KMS-11 (cell line): ENCODE measurements at regions not wholly inside any gene's neighbourhood (a gene's known extent, or its start where the extent isn't known, plus 50 kb on each side); places are given as distances from the start of the nearest gene placed in this dataset.

ENCODE experiments used
- H2AFZ ChIP-seq: fragments of 200-600 bp; sonication (generic); 2 replicates; pipeline ENCODE4 v1.6.1; 2016; ENCODE audit warnings: antibody characterized with exemption, mixed run types, low read depth
- H3K27ac ChIP-seq: fragments of 200-600 bp; sonication (generic); 2 replicates; pipeline ENCODE4 v1.6.1; 2016; ENCODE audit warnings: mild to moderate bottlenecking, mixed run types
- H3K27me3 ChIP-seq: fragments of 200-600 bp; sonication (generic); 2 replicates; pipeline ENCODE4 v1.6.1; 2017; ENCODE audit warnings: mild to moderate bottlenecking, low read depth, mixed run types, moderate library complexity; ENCODE audit not compliant: insufficient read depth
- H3K36me3 ChIP-seq: fragments of 200-600 bp; sonication (generic); 2 replicates; pipeline ENCODE4 v1.6.1; 2017; ENCODE audit warnings: mild to moderate bottlenecking, mixed run types; ENCODE audit not compliant: insufficient read depth
- H3K4me1 ChIP-seq: fragments of 200-600 bp; sonication (generic); 2 replicates; pipeline ENCODE4 v1.6.1; 2016; ENCODE audit warnings: mild to moderate bottlenecking, low read depth, mixed run types; ENCODE audit not compliant: poor library complexity, severe bottlenecking
- H3K4me2 ChIP-seq: fragments of 200-600 bp; sonication (generic); 2 replicates; pipeline ENCODE4 v1.7.0; 2016; ENCODE audit warnings: mild to moderate bottlenecking, mixed run types
- H3K4me3 ChIP-seq: fragments of 200-600 bp; sonication (generic); IDR thresholded peaks from 2 replicates; pipeline ENCODE4 v1.6.1; 2017; ENCODE audit warnings: low read depth, low read length, mixed read lengths; ENCODE audit not compliant: insufficient read depth
- H3K79me2 ChIP-seq: fragments of 200-600 bp; sonication (generic); 2 replicates; pipeline ENCODE4 v1.6.1; 2016; ENCODE audit warnings: low read depth, mixed run types; ENCODE audit not compliant: insufficient read depth
- H3K9ac ChIP-seq: fragments of 200-600 bp; sonication (generic); 2 replicates; pipeline ENCODE4 v1.6.1; 2016; ENCODE audit warnings: mild to moderate bottlenecking, mixed run types
- H4K20me1 ChIP-seq: fragments of 200-600 bp; sonication (generic); 2 replicates; pipeline ENCODE4 v1.6.1; 2016; ENCODE audit warnings: mild to moderate bottlenecking, mixed run types; ENCODE audit not compliant: insufficient read depth
- CTCF ChIP-seq: fragments of 200-600 bp; sonication (generic); conservative IDR thresholded peaks from 2 replicates; pipeline ENCODE4 v1.6.1; 2017; ENCODE audit warnings: low read depth, mild to moderate bottlenecking, antibody characterized with exemption, low read length, moderate library complexity, mixed read lengths

GRCh38 chr2:114089636-114090319 is 199.9 kb downstream of the ACTR3 start:
- no peak overlapping the region for H3K4me2 ChIP-seq
- H3K4me1 ChIP-seq: no peaks in the 10 kb centered on the region
- no peaks in the 10 kb centered on the region for H3K36me3 ChIP-seq
- no peaks in the 10 kb centered on the region for H3K27me3 ChIP-seq
- H4K20me1 ChIP-seq: no peaks in the 10 kb centered on the region
- no peak overlapping the region for H3K27ac ChIP-seq
- TF ChIP-seq CTCF: no peak
- no peak overlapping the region for H3K4me3 ChIP-seq
- no peak overlapping the region for H3K9ac ChIP-seq
- no peak overlapping the region for H2AFZ ChIP-seq
- H3K79me2 ChIP-seq: no peaks in the 10 kb centered on the region

GRCh38 chr2:114091010-114091409 is 201.1 kb downstream of the ACTR3 start:
- H2AFZ ChIP-seq: no peak overlapping the region
- no peak for TF ChIP-seq CTCF

GRCh38 chr2:114108249-114108648 is 218.4 kb downstream of the ACTR3 start:
- Histone ChIP-seq H3K27me3 (no peaks in the 10 kb centered on the region), H3K36me3 (no peaks in the 10 kb centered on the region), H3K4me2 (no peak overlapping the region), H3K4me1 (no peaks in the 10 kb centered on the region), H3K79me2 (no peaks in the 10 kb centered on the region), H3K9ac (no peak overlapping the region), H3K4me3 (no peak overlapping the region), H2AFZ (no peak overlapping the region), H3K27ac (no peak overlapping the region), H4K20me1 (no peaks in the 10 kb centered on the region)
- TF ChIP-seq CTCF: no peak

More at GRCh38 chr2:114091010-114091409, 201.1 kb downstream of the ACTR3 start:
- Histone ChIP-seq H3K4me3 (no peak overlapping the region), H3K4me2 (no peak overlapping the region), H3K79me2 (no peaks in the 10 kb centered on the region), H3K27me3 (no peaks in the 10 kb centered on the region), H3K36me3 (no peaks in the 10 kb centered on the region), H3K9ac (no peak overlapping the region), H4K20me1 (no peaks in the 10 kb centered on the region), H3K27ac (no peak overlapping the region), H3K4me1 (no peaks in the 10 kb centered on the region)

GRCh38 chr2:114108824-114109416 is 219.0 kb downstream of the ACTR3 start:
- no peaks in the 10 kb centered on the region for H3K36me3 ChIP-seq
- no peak for TF ChIP-seq CTCF
- no peak overlapping the region for H3K4me3 ChIP-seq
- H2AFZ ChIP-seq: no peak overlapping the region
- H4K20me1 ChIP-seq: no peaks in the 10 kb centered on the region
- no peak overlapping the region for H3K4me2 ChIP-seq
- no peak overlapping the region for H3K9ac ChIP-seq
- no peak overlapping the region for H3K27ac ChIP-seq
- no peaks in the 10 kb centered on the region for H3K4me1 ChIP-seq
- H3K27me3 ChIP-seq: no peaks in the 10 kb centered on the region
- no peaks in the 10 kb centered on the region for H3K79me2 ChIP-seq
